ENCODE measurements at regions not wholly inside any gene's neighbourhood (a gene's known extent, or its start where the extent isn't known, plus 50 kb on each side); places are given as distances from the start of the nearest gene placed in this dataset.

- TF ChIP-seq POLR2AphosphoS5 (IDR thresholded peaks at IDR 0.05; ENCODE audit: low read depth, low read length) (no peak), SIN3A (IDR thresholded peaks at IDR 0.05; ENCODE audit: borderline replicate concordance, insufficient read depth, low read length) (no peak), FOXP2 (optimal IDR thresholded peaks at IDR 0.05; ENCODE audit: borderline replicate concordance, extremely low read depth, extremely low read length, insufficient read depth) (no peak), REST (IDR thresholded peaks at IDR 0.05; ENCODE audit: insufficient read depth in 1 of 2, low read depth in 2 of 2, low read length in 2 of 2) (peak in 1 of 2 experiments; percentile 71; a peak in 1 of 4 replicates)
These were observed 768.5 kb downstream of the NR2F2 start for GRCh38 chr15:97099040-97099439.

GRCh38 chr15:97101572-97101971, 771.1 kb downstream of the NR2F2 start:
- no peak for TF ChIP-seq REST (IDR thresholded peaks at IDR 0.05; ENCODE audit: insufficient read depth in 1 of 2, low read depth in 2 of 2, low read length in 2 of 2)
- no peak for TF ChIP-seq TAF1 (IDR thresholded peaks at IDR 0.05; ENCODE audit: borderline replicate concordance, insufficient read depth, low read length)

- TF ChIP-seq TAF1 (IDR thresholded peaks at IDR 0.05; ENCODE audit: borderline replicate concordance, insufficient read depth, low read length) (no peak), REST (IDR thresholded peaks at IDR 0.05; ENCODE audit: insufficient read depth in 1 of 2, low read depth in 2 of 2, low read length in 2 of 2) (no peak), SIN3A (IDR thresholded peaks at IDR 0.05; ENCODE audit: borderline replicate concordance, insufficient read depth, low read length) (no peak), POLR2AphosphoS5 (IDR thresholded peaks at IDR 0.05; ENCODE audit: low read depth, low read length) (no peak), FOXP2 (optimal IDR thresholded peaks at IDR 0.05; ENCODE audit: borderline replicate concordance, extremely low read depth, extremely low read length, insufficient read depth) (no peak)
These were observed 784.6 kb downstream of the NR2F2 start for GRCh38 chr15:97114900-97115760.

- TF ChIP-seq REST (IDR thresholded peaks at IDR 0.05; ENCODE audit: insufficient read depth in 1 of 2, low read depth in 2 of 2, low read length in 2 of 2) (no peak), POLR2AphosphoS5 (IDR thresholded peaks at IDR 0.05; ENCODE audit: low read depth, low read length) (no peak), TAF1 (IDR thresholded peaks at IDR 0.05; ENCODE audit: borderline replicate concordance, insufficient read depth, low read length) (no peak), FOXP2 (optimal IDR thresholded peaks at IDR 0.05; ENCODE audit: borderline replicate concordance, extremely low read depth, extremely low read length, insufficient read depth) (no peak), SIN3A (IDR thresholded peaks at IDR 0.05; ENCODE audit: borderline replicate concordance, insufficient read depth, low read length) (no peak)
These were observed 785.2 kb downstream of the NR2F2 start for GRCh38 chr15:97115761-97116070.

- TF ChIP-seq FOXP2 (optimal IDR thresholded peaks at IDR 0.05; ENCODE audit: borderline replicate concordance, extremely low read depth, extremely low read length, insufficient read depth) (no peak), REST (IDR thresholded peaks at IDR 0.05; ENCODE audit: insufficient read depth in 1 of 2, low read depth in 2 of 2, low read length in 2 of 2) (no peak), SIN3A (IDR thresholded peaks at IDR 0.05; ENCODE audit: borderline replicate concordance, insufficient read depth, low read length) (no peak), TAF1 (IDR thresholded peaks at IDR 0.05; ENCODE audit: borderline replicate concordance, insufficient read depth, low read length) (no peak), POLR2AphosphoS5 (IDR thresholded peaks at IDR 0.05; ENCODE audit: low read depth, low read length) (no peak)
These were observed 794.3 kb downstream of the NR2F2 start for GRCh38 chr15:97124790-97125189.

All from PFSK-1 (cell line).